ENCODE measurements at regions not wholly inside any gene's neighbourhood (a gene's known extent, or its start where the extent isn't known, plus 50 kb on each side); places are given as distances from the start of the nearest gene placed in this dataset.

GRCh38 chr1:240001177-240001740 lies 90.4 kb upstream of the FMN2 start:
- Histone ChIP-seq H2AK5ac (ENCODE audit: low read depth, low read length) (no peak overlapping the region), H3K4me2 (ENCODE audit: insufficient read depth in 1 of 2, low read depth in 2 of 2, low read length in 2 of 2) (no peak overlapping the region), H2AFZ (ENCODE audit: low read length) (no peak overlapping the region), H4K5ac (ENCODE audit: insufficient read length, low read depth, low read length) (no peak overlapping the region), H3K4ac (replicated peaks; ENCODE audit: insufficient read length, low read depth, low read length) (no peak overlapping the region), H2BK15ac (ENCODE audit: low read length) (no peak overlapping the region), H3K9me3 (ENCODE audit: insufficient read depth in 2 of 2, low read depth in 1 of 2, low read length in 1 of 2) (peaks cover 3 to 10% of the 10 kb centered on the region in 2 experiments; a peak in 3 of 4 replicates), H3K18ac (ENCODE audit: extremely low read depth, low read length) (no peak overlapping the region), H4K20me1 (replicated peaks in 1 of 2; ENCODE audit: control insufficient read depth in 1 of 2, insufficient read depth in 2 of 2, low read length in 2 of 2) (no peaks in the 10 kb centered on the region), H3K23ac (ENCODE audit: insufficient read length) (no peak overlapping the region), H3K27me3 (replicated peaks in 1 of 4; ENCODE audit: control insufficient read depth in 3 of 4, extremely low read depth in 1 of 4, insufficient read depth in 3 of 4, low read length in 3 of 4) (no peaks in the 10 kb centered on the region), H2BK20ac (ENCODE audit: low read length) (no peak overlapping the region), H3K27ac (ENCODE audit: low read depth, low read length) (no peak overlapping the region), H3K56ac (replicated peaks; ENCODE audit: insufficient read length, low read depth, low read length) (no peak overlapping the region), H3K14ac (ENCODE audit: insufficient read length) (no peak overlapping the region), H3K9ac (replicated peaks in 1 of 4; ENCODE audit: extremely low read depth in 1 of 4, low read depth in 3 of 4, low read length in 3 of 4) (no peak overlapping the region), H3K36me3 (ENCODE audit: control insufficient read depth in 2 of 4, insufficient read depth in 4 of 4, low read length in 3 of 4) (no peaks in the 10 kb centered on the region), H3K79me2 (ENCODE audit: control insufficient read depth in 1 of 2, insufficient read depth in 2 of 2, low read length in 2 of 2) (no peaks in the 10 kb centered on the region), H3K4me3 (ENCODE audit: extremely low read depth in 1 of 4, insufficient read depth in 2 of 4, low read depth in 3 of 4, low read length in 4 of 4) (no peak overlapping the region), H2BK5ac (ENCODE audit: low read depth, low read length) (no peak overlapping the region), H4K8ac (ENCODE audit: extremely low read depth, insufficient read depth, low read length) (no peak overlapping the region), H2BK12ac (ENCODE audit: low read depth, low read length) (no peak overlapping the region), H3K79me1 (ENCODE audit: low read depth, low read length) (no peaks in the 10 kb centered on the region), H4K91ac (replicated peaks; ENCODE audit: insufficient read length, low read length) (no peak overlapping the region), H2BK120ac (replicated peaks; ENCODE audit: low read depth, low read length) (no peak overlapping the region), H3K4me1 (replicated peaks in 1 of 4; ENCODE audit: control insufficient read depth in 3 of 4, insufficient read depth in 4 of 4, low read length in 3 of 4) (no peaks in the 10 kb centered on the region), H3K23me2 (ENCODE audit: low read depth, low read length) (peaks cover 3% of the 10 kb centered on the region; the same call in 1 of the 2 replicates)
- no peak for TF ChIP-seq FOSL1 (IDR thresholded peaks at IDR 0.05; ENCODE audit: insufficient read depth, low read depth, low read length)
- TF ChIP-seq TEAD4 (IDR thresholded peaks at IDR 0.05; ENCODE audit: low read depth, low read length): no peak
- TF ChIP-seq JUND (IDR thresholded peaks at IDR 0.05; ENCODE audit: low read length): no peak
- CTCF ChIA-PET (ENCODE audit: partially characterized antibody): interaction anchor here (0.6 to 5.5 kb wide), 4 partner anchors 10 to 206 kb away, joined by 3 to 56 read pairs (median 3); no protein-coding TSS in a partner anchor
- DNase-seq (ENCODE audit: low read depth in 1 of 2, low spot score in 2 of 2) (no peak), FAIRE-seq (no peak)
- WGBS, 2 experiments (ENCODE audit: extremely low coverage in 1 of 2, insufficient coverage in 1 of 2, insufficient read length in 1 of 2, insufficient replicate concordance in 2 of 2, low coverage in 1 of 2, low lambda C conversion rate in 2 of 2, missing lambda C conversion rate in 1 of 2): 93% methylated on average over 7 of the region's 7 CpGs; no CpG with 5 or more reads in 1 of the 2 experiments
- POLR2A ChIA-PET (ENCODE audit: partially characterized antibody): no interaction called here

Measured in H1 (cell line).